HG02981 (cell line): ENCODE measurements at regions not wholly inside any gene's neighbourhood (a gene's known extent, or its start where the extent isn't known, plus 50 kb on each side); places are given as distances from the start of the nearest gene placed in this dataset.
"Not testable (repeated sequence)": the region's sequence is repeated elsewhere in the genome, so short reads cannot be mapped to it uniquely, and the experiment has no call there.

Experiments used
- ATAC-seq: cut with Tn5 transposase; IDR thresholded peaks from one replicate; pipeline ENCODE4 v1.9.1; 2021; ENCODE audit warnings: mild to moderate bottlenecking, moderate library complexity; ENCODE audit not compliant: unreplicated experiment

- ATAC-seq: not testable (repeated sequence)
Measured at GRCh38 chr10:6830981-6831380, 250.9 kb upstream of the PRKCQ start.

GRCh38 chr10:6824793-6825192 lies 244.7 kb upstream of the PRKCQ start:
- not testable (repeated sequence) for ATAC-seq

GRCh38 chr10:6823770-6824169 lies 243.7 kb upstream of the PRKCQ start:
- ATAC-seq: no peak

GRCh38 chr10:6819301-6819700 lies 239.2 kb upstream of the PRKCQ start:
- no peak for ATAC-seq

GRCh38 chr10:6817770-6818169 lies 237.7 kb upstream of the PRKCQ start:
- ATAC-seq: no peak

GRCh38 chr10:6815346-6815745 lies 235.3 kb upstream of the PRKCQ start:
- ATAC-seq: no peak

GRCh38 chr10:6813856-6814255 lies 233.8 kb upstream of the PRKCQ start:
- no peak for ATAC-seq

- no peak for ATAC-seq
Measured at GRCh38 chr10:6813306-6813705, 233.2 kb upstream of the PRKCQ start.

GRCh38 chr10:6811153-6811552 lies 231.1 kb upstream of the PRKCQ start:
- no peak for ATAC-seq

GRCh38 chr10:6803427-6803783 lies 223.3 kb upstream of the PRKCQ start:
- no peak for ATAC-seq

- no peak for ATAC-seq
Measured at GRCh38 chr10:6802759-6803426, 222.8 kb upstream of the PRKCQ start.

GRCh38 chr10:6796231-6796630 lies 216.2 kb upstream of the PRKCQ start:
- ATAC-seq: no peak

- no peak for ATAC-seq
Measured at GRCh38 chr10:6795541-6795940, 215.5 kb upstream of the PRKCQ start.

- ATAC-seq: not testable (repeated sequence)
Measured at GRCh38 chr10:6794841-6795240, 214.8 kb upstream of the PRKCQ start.

GRCh38 chr10:6794441-6794840 lies 214.4 kb upstream of the PRKCQ start:
- ATAC-seq: no peak

- no peak for ATAC-seq
Measured at GRCh38 chr10:6788731-6789130, 208.7 kb upstream of the PRKCQ start.

GRCh38 chr10:6788231-6788630 lies 208.2 kb upstream of the PRKCQ start:
- no peak for ATAC-seq

- no peak for ATAC-seq
Measured at GRCh38 chr10:6787718-6788117, 207.6 kb upstream of the PRKCQ start.

- no peak for ATAC-seq
Measured at GRCh38 chr10:6787091-6787490, 207.0 kb upstream of the PRKCQ start.

GRCh38 chr10:6786579-6787031 lies 206.5 kb upstream of the PRKCQ start:
- no peak for ATAC-seq

GRCh38 chr10:6784429-6784828 lies 204.4 kb upstream of the PRKCQ start:
- not testable (repeated sequence) for ATAC-seq

- no peak for ATAC-seq
Measured at GRCh38 chr10:6783471-6783870, 203.4 kb upstream of the PRKCQ start.

GRCh38 chr10:6782378-6782777 lies 202.3 kb upstream of the PRKCQ start:
- ATAC-seq: no peak
